SK-N-SH (cell line): ENCODE measurements at regions not wholly inside any gene's neighbourhood (a gene's known extent, or its start where the extent isn't known, plus 50 kb on each side); places are given as distances from the start of the nearest gene placed in this dataset.

ENCODE experiments used
- CHD2 ChIP-seq: fragments of 150-350 bp; IDR thresholded peaks from 2 replicates; pipeline ENCODE4 v1.6.1; 2018; ENCODE audit warnings: low read length; ENCODE audit not compliant: partially characterized antibody
- CTCF ChIP-seq: fragments of 200-600 bp; sonication (generic); IDR thresholded peaks from 2 replicates; pipeline ENCODE4 v1.6.1; 2017; ENCODE audit warnings: antibody characterized with exemption, mild to moderate bottlenecking, moderate library complexity
- EP300 ChIP-seq, 2 experiments: IDR thresholded peaks; 2 replicates each; pipeline versions ENCODE4 v1.4.0 to v1.6.1; 2012; ENCODE audit warnings: borderline replicate concordance in 1 of 2, low read depth in 1 of 2, low read length in 1 of 2
- EZH2phosphoT487 ChIP-seq: fragments of 200-600 bp; sonication (generic); IDR thresholded peaks from 2 replicates; pipeline ENCODE4 v1.6.1; 2017; ENCODE audit warnings: low read depth, mixed run types, mild to moderate bottlenecking, antibody characterized with exemption, moderate library complexity, borderline replicate concordance
- GABPA ChIP-seq: IDR thresholded peaks from 2 replicates; pipeline ENCODE4 v1.4.0; 2012; ENCODE audit warnings: low read depth, mild to moderate bottlenecking
- JUND ChIP-seq: IDR thresholded peaks from 2 replicates; pipeline ENCODE4 v1.4.0; 2012
- MAX ChIP-seq: IDR thresholded peaks from 2 replicates; pipeline ENCODE4 v1.4.0; 2012; ENCODE audit warnings: low read depth
- MXI1 ChIP-seq: IDR thresholded peaks from 2 replicates; pipeline ENCODE4 v1.6.1; 2012; ENCODE audit warnings: mild to moderate bottlenecking, low read depth, low read length, improper control_type of control experiment
- RAD21 ChIP-seq: IDR thresholded peaks from 2 replicates; pipeline ENCODE4 v1.6.1; 2012; ENCODE audit warnings: mild to moderate bottlenecking, low read length
- SIN3A ChIP-seq: IDR thresholded peaks from 2 replicates; pipeline ENCODE4 v1.6.1; 2012; ENCODE audit warnings: low read depth, mild to moderate bottlenecking, low read length, moderate library complexity, borderline replicate concordance
- TAF1 ChIP-seq: IDR thresholded peaks from 2 replicates; pipeline ENCODE4 v1.6.1; 2012; ENCODE audit warnings: low read depth, mild to moderate bottlenecking, low read length, moderate library complexity, borderline replicate concordance
- USF2 ChIP-seq: fragments of 150-350 bp; IDR thresholded peaks from 2 replicates; pipeline ENCODE4 v1.6.1; 2017; ENCODE audit warnings: antibody characterized with exemption, low read length, low read depth, borderline replicate concordance
- YY1 ChIP-seq: IDR thresholded peaks from 2 replicates; pipeline ENCODE4 v1.4.0; 2012; ENCODE audit warnings: low read depth, mild to moderate bottlenecking

- TF ChIP-seq EP300 (IDR thresholded peaks at IDR 0.05; ENCODE audit: borderline replicate concordance in 1 of 2, low read depth in 1 of 2, low read length in 1 of 2): no peak
- TF ChIP-seq MXI1: no peak
- no peak for TF ChIP-seq YY1
- TF ChIP-seq USF2: no peak
- TF ChIP-seq CTCF: no peak
- TF ChIP-seq GABPA: no peak
- no peak for TF ChIP-seq TAF1
- no peak for TF ChIP-seq RAD21
- TF ChIP-seq JUND: no peak
- no peak for TF ChIP-seq CHD2
- TF ChIP-seq EZH2phosphoT487: no peak
- no peak for TF ChIP-seq MAX
- TF ChIP-seq SIN3A: no peak
Measured at GRCh38 chr10:8566737-8567136, 512.2 kb downstream of the GATA3 start.
